H1 (cell line): ENCODE measurements at regions not wholly inside any gene's neighbourhood (a gene's known extent, or its start where the extent isn't known, plus 50 kb on each side); places are given as distances from the start of the nearest gene placed in this dataset.

Experiments
- NRF1 ChIP-seq: IDR thresholded peaks from 2 replicates; pipeline ENCODE4 v1.6.1; 2011; ENCODE audit warnings: mild to moderate bottlenecking, low read depth, low read length, improper control_type of control experiment
- POU5F1 ChIP-seq: IDR thresholded peaks from 2 replicates; pipeline ENCODE4 v1.6.1; 2011; ENCODE audit warnings: low read depth, mild to moderate bottlenecking, low read length, moderate library complexity
- SIRT6 ChIP-seq: IDR thresholded peaks from one replicate; pipeline ENCODE4 v1.7.1; 2012; ENCODE audit warnings: low read length, inconsistent platforms

DNA sequence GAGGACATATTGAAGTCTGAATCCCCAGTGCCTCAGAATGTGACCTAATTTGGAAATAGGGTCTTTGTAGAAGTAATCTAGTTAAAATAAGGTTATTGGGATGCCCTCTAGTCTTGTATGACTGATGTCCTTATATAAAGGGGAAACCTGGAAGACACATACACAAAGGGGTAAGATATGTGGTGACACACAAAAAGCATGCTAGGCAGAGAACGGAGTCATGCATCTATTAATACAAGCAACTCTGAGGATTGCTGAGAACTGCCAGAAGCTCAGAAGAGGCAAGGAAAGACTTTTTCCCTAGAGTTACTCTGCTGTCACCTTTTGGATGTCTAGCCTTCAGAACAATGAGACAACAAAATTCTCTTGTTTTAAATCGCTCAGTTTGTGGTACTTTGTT lies 58.1 kb upstream of the TMEM108 start (continued):
- TF ChIP-seq POU5F1 = no peak
- no peak for TF ChIP-seq NRF1
- no peak for TF ChIP-seq SIRT6
